Left ventricle myocardium inferior (tissue), 1 donor: ENCODE measurements at regions not wholly inside any gene's neighbourhood (a gene's known extent, or its start where the extent isn't known, plus 50 kb on each side); places are given as distances from the start of the nearest gene placed in this dataset.

Experiments used
- DNase-seq: peaks from one replicate; pipeline ENCODE4 v3.0.0-alpha.2; 2020
- H3K27ac ChIP-seq: fragments of 200-600 bp; replicated peaks from 2 replicates; pipeline ENCODE4 v1.8.0; 2021
- H3K27me3 ChIP-seq: fragments of 200-600 bp; 2 replicates; pipeline ENCODE4 v1.8.0; 2021; ENCODE audit warnings: low read depth
- H3K36me3 ChIP-seq: fragments of 200-600 bp; 2 replicates; pipeline ENCODE4 v1.8.0; 2021
- H3K4me1 ChIP-seq: fragments of 200-600 bp; 2 replicates; pipeline ENCODE4 v1.8.0; 2021
- H3K4me3 ChIP-seq: fragments of 200-600 bp; 2 replicates; pipeline ENCODE4 v1.8.0; 2021; ENCODE audit warnings: mild to moderate bottlenecking, moderate library complexity
- H3K9me3 ChIP-seq: fragments of 200-600 bp; replicated peaks from 2 replicates; pipeline ENCODE4 v1.8.0; 2021
- intact Hi-C: fragments of 100-400 bp; cut with micrococcal nuclease; formaldehyde crosslinking; loops from one replicate; pipeline ENCODE4 v1.11.0; 2022
- TF ChIP-seq, protein P1 (sequence below): fragments of 200-600 bp; IDR thresholded peaks from 2 replicates; pipeline ENCODE4 v1.8.0; 2021; ENCODE audit warnings: antibody characterized with exemption, mild to moderate bottlenecking, borderline replicate concordance
- donor health status: DM: no; HTN: yes; CAD: no; lungs with severe emphysema.

GRCh38 chr4:12139296-12139695, 710.6 kb upstream of the HS3ST1 start:
- no peak for DNase-seq
- Histone ChIP-seq H3K27me3 (no peaks in the 10 kb centered on the region), H3K4me1 (no peaks in the 10 kb centered on the region), H3K27ac (no peak overlapping the region), H3K36me3 (no peaks in the 10 kb centered on the region), H3K4me3 (no peak overlapping the region), H3K9me3 (peaks cover 5% of the 10 kb centered on the region)
- intact Hi-C loops: no loop called here
- TF ChIP-seq, protein P1, sequence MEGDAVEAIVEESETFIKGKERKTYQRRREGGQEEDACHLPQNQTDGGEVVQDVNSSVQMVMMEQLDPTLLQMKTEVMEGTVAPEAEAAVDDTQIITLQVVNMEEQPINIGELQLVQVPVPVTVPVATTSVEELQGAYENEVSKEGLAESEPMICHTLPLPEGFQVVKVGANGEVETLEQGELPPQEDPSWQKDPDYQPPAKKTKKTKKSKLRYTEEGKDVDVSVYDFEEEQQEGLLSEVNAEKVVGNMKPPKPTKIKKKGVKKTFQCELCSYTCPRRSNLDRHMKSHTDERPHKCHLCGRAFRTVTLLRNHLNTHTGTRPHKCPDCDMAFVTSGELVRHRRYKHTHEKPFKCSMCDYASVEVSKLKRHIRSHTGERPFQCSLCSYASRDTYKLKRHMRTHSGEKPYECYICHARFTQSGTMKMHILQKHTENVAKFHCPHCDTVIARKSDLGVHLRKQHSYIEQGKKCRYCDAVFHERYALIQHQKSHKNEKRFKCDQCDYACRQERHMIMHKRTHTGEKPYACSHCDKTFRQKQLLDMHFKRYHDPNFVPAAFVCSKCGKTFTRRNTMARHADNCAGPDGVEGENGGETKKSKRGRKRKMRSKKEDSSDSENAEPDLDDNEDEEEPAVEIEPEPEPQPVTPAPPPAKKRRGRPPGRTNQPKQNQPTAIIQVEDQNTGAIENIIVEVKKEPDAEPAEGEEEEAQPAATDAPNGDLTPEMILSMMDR: no peak

DNA sequence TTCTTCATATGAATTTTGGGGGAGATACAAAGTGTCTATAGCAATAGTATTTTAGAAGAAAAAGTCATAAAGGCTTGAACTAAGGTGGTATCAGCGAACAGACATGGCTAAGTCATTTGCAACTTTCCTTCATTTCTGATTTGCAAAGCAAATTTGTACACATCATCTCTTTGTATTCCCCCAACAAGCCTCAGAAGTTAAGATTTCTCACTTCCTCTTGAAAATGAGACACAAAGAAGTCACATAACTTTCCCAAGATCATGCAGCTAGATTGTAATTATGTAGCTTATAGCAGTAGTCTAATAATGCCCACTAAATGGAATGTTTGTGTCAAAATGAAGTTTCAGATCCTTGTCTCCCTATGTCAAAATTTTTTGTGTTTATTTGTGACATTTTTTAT, 709.8 kb upstream of the HS3ST1 start:
- intact Hi-C loops: no loop called here
- no peak overlapping the region for H3K27ac ChIP-seq
- H3K4me3 ChIP-seq: no peak overlapping the region
- H3K36me3 ChIP-seq: no peaks in the 10 kb centered on the region
- TF ChIP-seq, protein P1: no peak
- peaks cover 13% of the 10 kb centered on the region for H3K9me3 ChIP-seq
- no peaks in the 10 kb centered on the region for H3K4me1 ChIP-seq
- no peaks in the 10 kb centered on the region for H3K27me3 ChIP-seq
- no peak for DNase-seq

GRCh38 chr4:12137575-12137974, 708.9 kb upstream of the HS3ST1 start:
- Histone ChIP-seq H3K4me3 (no peak overlapping the region), H3K27me3 (no peaks in the 10 kb centered on the region), H3K36me3 (no peaks in the 10 kb centered on the region), H3K4me1 (no peaks in the 10 kb centered on the region), H3K27ac (no peak overlapping the region), H3K9me3 (peaks cover 22% of the 10 kb centered on the region)
- DNase-seq: no peak
- intact Hi-C loops: no loop called here
- TF ChIP-seq, protein P1: no peak

GRCh38 chr4:12126474-12126873, 697.8 kb upstream of the HS3ST1 start:
- Histone ChIP-seq H3K36me3 (no peaks in the 10 kb centered on the region), H3K4me1 (no peaks in the 10 kb centered on the region), H3K27ac (no peak overlapping the region), H3K4me3 (no peak overlapping the region), H3K9me3 (peaks cover 7% of the 10 kb centered on the region), H3K27me3 (no peaks in the 10 kb centered on the region)
- intact Hi-C loops: no loop called here
- no peak for DNase-seq
- TF ChIP-seq, protein P1: no peak

DNA sequence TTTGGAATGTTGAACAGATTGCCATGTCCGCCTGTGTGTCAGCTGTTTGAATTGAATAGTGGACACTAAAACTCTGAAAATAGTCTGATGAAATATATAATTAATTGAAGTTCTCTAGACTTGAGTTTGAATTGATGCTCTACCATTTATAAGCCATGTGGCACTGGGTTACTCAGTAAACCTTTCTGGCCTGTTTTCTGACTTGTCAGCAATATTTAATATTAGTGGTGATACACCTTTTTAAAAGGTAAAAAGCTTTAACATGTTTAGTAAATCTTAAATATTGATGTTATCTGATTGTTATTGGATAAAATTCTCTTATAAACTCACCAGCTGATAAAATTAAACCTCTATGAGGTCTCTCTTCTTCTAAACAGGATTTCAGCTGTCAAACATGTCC, 695.4 kb upstream of the HS3ST1 start:
- no peak for DNase-seq
- Histone ChIP-seq H3K9me3 (peaks cover 7% of the 10 kb centered on the region), H3K4me3 (no peak overlapping the region), H3K36me3 (no peaks in the 10 kb centered on the region), H3K4me1 (peaks cover 11% of the 10 kb centered on the region), H3K27me3 (no peaks in the 10 kb centered on the region), H3K27ac (no peak overlapping the region)
- intact Hi-C loops: no loop called here
- TF ChIP-seq, protein P1: no peak

DNA sequence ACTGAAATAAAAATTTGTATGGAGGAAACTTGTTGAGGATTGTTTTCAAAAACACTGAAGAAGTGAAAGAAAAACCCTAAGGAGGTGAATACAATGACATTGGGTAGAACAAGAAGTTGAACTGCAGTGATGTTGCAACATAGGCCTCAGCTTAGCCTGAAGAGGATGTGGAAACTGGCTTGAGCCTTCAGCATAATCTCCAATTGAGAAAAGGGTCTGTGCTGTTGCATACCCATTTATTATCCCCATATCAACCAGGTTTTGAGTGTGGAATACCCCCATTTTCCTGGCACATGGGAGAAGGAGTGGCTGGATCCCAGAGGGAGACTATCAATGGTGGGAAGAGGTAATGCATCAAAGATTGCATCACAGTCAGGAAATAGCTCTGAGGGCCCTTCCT, 695.0 kb upstream of the HS3ST1 start:
- intact Hi-C loops: no loop called here
- H3K27ac ChIP-seq: no peak overlapping the region

More for the DNA sequence above, 695.0 kb upstream of the HS3ST1 start:
- H3K36me3 ChIP-seq: no peaks in the 10 kb centered on the region
- H3K9me3 ChIP-seq: peaks cover 7% of the 10 kb centered on the region
- no peak for DNase-seq
- H3K4me1 ChIP-seq: peaks cover 15% of the 10 kb centered on the region
- no peak overlapping the region for H3K4me3 ChIP-seq
- no peaks in the 10 kb centered on the region for H3K27me3 ChIP-seq
- TF ChIP-seq, protein P1: no peak
